K562 (cell line): ENCODE measurements at regions not wholly inside any gene's neighbourhood (a gene's known extent, or its start where the extent isn't known, plus 50 kb on each side); places are given as distances from the start of the nearest gene placed in this dataset.

Experiments
- ATAC-seq: fragments of 200-7000 bp; cut with Tn5 transposase; 3 replicates; pipeline ENCODE4 v1.9.1; 2020; ENCODE audit warnings: moderate library complexity
- BruUV-seq: library from RNA; stranded (reverse); fragments of 400-500 nt; replicated peaks from 2 replicates; lab custom pipeline; 2021; lab: Mats Ljungman, UMichigan
- CTCF ChIA-PET: fragments of 300-600 bp; formaldehyde crosslinking; extraction: SDS; loops from one replicate; lab custom pipeline; 2021; ENCODE audit warnings: low intra/inter-chr PET ratio; lab: Yijun Ruan, JAX
- POLR2A ChIA-PET: fragments of 300-600, 350-650 bp; sonication (Branson Sonifier 250); formaldehyde crosslinking; extraction: SDS; loops from one replicate; lab custom pipeline; 2021; ENCODE audit warnings: antibody characterized with exemption, inconsistent platforms; lab: Yijun Ruan, JAX
- DNase-seq, 4 experiments: peaks; one replicate each; pipeline versions ENCODE4 v3.0.0 to v3.0.0-alpha.2; 2011 to 2018; ENCODE audit warnings: low spot score in 3 of 4, mixed read lengths in 3 of 4; ENCODE audit errors: extremely low read depth in 1 of 4
- FAIRE-seq: peaks from 2 replicates; lab custom pipeline; 2011; peaks lifted over from hg19 to GRCh38; lab: Jason Lieb, UNC
- H2AFZ ChIP-seq: 2 replicates; pipeline ENCODE4 v1.6.0; 2011; ENCODE audit warnings: low read depth, low read length, control low read depth, inconsistent platforms
- H3K27ac ChIP-seq: fragments of 200-600 bp; 3 replicates; pipeline ENCODE4 v1.8.0; 2011; ENCODE audit warnings: low read depth, mild to moderate bottlenecking, control low read depth, inconsistent platforms, low read length, moderate library complexity, mixed read lengths; ENCODE audit errors: extremely low read depth
- H3K27me3 ChIP-seq, 2 experiments: fragments of 300-600 bp in 1 of 2; 2 replicates in 1 of 2; 3 replicates in 1 of 2; pipeline versions ENCODE4 v1.6.0 to v1.8.0; 2011; ENCODE audit warnings: inconsistent platforms in 2 of 2, low read length in 2 of 2, mild to moderate bottlenecking in 1 of 2, mixed read lengths in 1 of 2, moderate library complexity in 1 of 2; ENCODE audit not compliant: control insufficient read depth in 2 of 2, insufficient read depth in 2 of 2
- H3K36me3 ChIP-seq: fragments of 300-600 bp; 3 replicates; pipeline ENCODE4 v1.8.0; 2011; ENCODE audit warnings: mild to moderate bottlenecking, low read length, inconsistent platforms; ENCODE audit not compliant: control insufficient read depth, insufficient read depth
- H3K4me1 ChIP-seq, 2 experiments: fragments of 200-600 bp in 1 of 2; replicated peaks in 1 of 2; 2 replicates in 1 of 2; 3 replicates in 1 of 2; pipeline versions ENCODE4 v1.5.1 to v1.8.0; 2011; ENCODE audit warnings: inconsistent platforms in 2 of 2, low read length in 2 of 2, mild to moderate bottlenecking in 1 of 2, mixed read lengths in 1 of 2, moderate library complexity in 1 of 2; ENCODE audit not compliant: control insufficient read depth in 2 of 2, insufficient read depth in 2 of 2
- H3K4me2 ChIP-seq: 2 replicates; pipeline ENCODE4 v1.6.1; 2011; ENCODE audit warnings: low read length, control low read depth, inconsistent platforms, mixed read lengths; ENCODE audit not compliant: insufficient read depth
- H3K4me3 ChIP-seq: fragments of 200-600 bp; sonication (generic), shearing (Covaris generic); 2 replicates; pipeline ENCODE4 v1.5.1; 2016; ENCODE audit warnings: control low read depth, inconsistent platforms
- H3K79me2 ChIP-seq: fragments of 200-600 bp; 3 replicates; pipeline ENCODE4 v1.8.0; 2011; ENCODE audit warnings: low read length, inconsistent platforms; ENCODE audit not compliant: control insufficient read depth, insufficient read depth
- H3K9ac ChIP-seq, 2 experiments: 2 replicates each; pipeline versions ENCODE4 v1.6.0 to v1.6.1; 2011; ENCODE audit warnings: low read depth in 2 of 2, low read length in 2 of 2, control low read depth in 1 of 2, inconsistent platforms in 1 of 2, mild to moderate bottlenecking in 1 of 2, mixed read lengths in 1 of 2; ENCODE audit not compliant: insufficient read depth in 1 of 2
- H3K9me1 ChIP-seq: one replicate; pipeline ENCODE4 v1.6.0; 2011; ENCODE audit warnings: inconsistent platforms, mild to moderate bottlenecking, low read length, moderate library complexity; ENCODE audit not compliant: control insufficient read depth, insufficient read depth
- H3K9me3 ChIP-seq: replicated peaks from 2 replicates; pipeline ENCODE4 v1.5.1; 2011; ENCODE audit warnings: low read depth, low read length, inconsistent platforms; ENCODE audit not compliant: control insufficient read depth, insufficient read depth
- H4K20me1 ChIP-seq: replicated peaks from 2 replicates; pipeline ENCODE4 v1.6.1; 2011; ENCODE audit warnings: low read length, inconsistent platforms, mixed read lengths; ENCODE audit not compliant: control insufficient read depth, insufficient read depth
- ARID3A ChIP-seq: IDR thresholded peaks from 2 replicates; pipeline ENCODE4 v1.6.1; 2012; ENCODE audit warnings: low read depth, low read length, improper control_type of control experiment, borderline replicate concordance
- BCOR ChIP-seq: fragments of 450-650 bp; IDR thresholded peaks from 2 replicates; pipeline ENCODE4 v1.6.1; 2016
- BRF2 ChIP-seq: IDR thresholded peaks from 3 replicates; pipeline ENCODE4 v1.6.1; 2011; ENCODE audit warnings: borderline replicate concordance, mild to moderate bottlenecking; ENCODE audit not compliant: insufficient read length, insufficient read depth
- DIDO1 ChIP-seq: fragments of 450-650 bp; IDR thresholded peaks from 2 replicates; pipeline ENCODE4 v1.6.1; 2016; ENCODE audit warnings: low read depth, missing biosample characterization, missing genetic modification characterization
- FOXM1 ChIP-seq, 2 experiments: fragments of 450-650 bp in 1 of 2; sonication (generic) in 1 of 2; formaldehyde crosslinking in 1 of 2; IDR thresholded peaks; 2 replicates each; pipeline versions ENCODE4 v1.6.1 to v1.9.0; 2017 to 2022; ENCODE audit warnings: low read depth in 2 of 2, mild to moderate bottlenecking in 2 of 2, missing genetic modification reagents in 1 of 2, moderate library complexity in 1 of 2
- MCM2 ChIP-seq: fragments of 450-650 bp; IDR thresholded peaks from 2 replicates; pipeline ENCODE4 v1.6.1; 2017; ENCODE audit warnings: low read depth, mild to moderate bottlenecking
- TRIM28 ChIP-seq: fragments of 450-650 bp; IDR thresholded peaks from 2 replicates; pipeline ENCODE4 v1.6.1; 2017
- ZC3H8 ChIP-seq: fragments of 450-650 bp; IDR thresholded peaks from 2 replicates; pipeline ENCODE4 v1.6.1; 2017
- ZFP91 ChIP-seq: sonication (generic); formaldehyde crosslinking; IDR thresholded peaks from 2 replicates; pipeline ENCODE4 v1.8.0; 2022; ENCODE audit warnings: mild to moderate bottlenecking, missing genetic modification reagents
- ZFX ChIP-seq: sonication (generic); formaldehyde crosslinking; IDR thresholded peaks from 2 replicates; pipeline ENCODE4 v1.8.0; 2022; ENCODE audit warnings: mild to moderate bottlenecking, missing genetic modification reagents, moderate library complexity
- ZNF165 ChIP-seq: fragments of 250-450 bp; sonication (Bioruptor Pico); IDR thresholded peaks from 2 replicates; pipeline ENCODE4 v1.4.0; 2020; ENCODE audit warnings: borderline replicate concordance
- ZNF217 ChIP-seq: sonication (generic); formaldehyde crosslinking; IDR thresholded peaks from 2 replicates; pipeline ENCODE4 v1.8.0; 2022; ENCODE audit warnings: mild to moderate bottlenecking, missing genetic modification reagents
- ZNF354B ChIP-seq: fragments of 250-450 bp; sonication (Bioruptor Pico); IDR thresholded peaks from 2 replicates; pipeline ENCODE4 v1.4.0; 2020
- ZNF444 ChIP-seq: fragments of 250-450 bp; sonication (Bioruptor Pico); IDR thresholded peaks from 2 replicates; pipeline ENCODE4 v1.4.0; 2020; ENCODE audit warnings: mild to moderate bottlenecking, moderate library complexity
- ZNF79 ChIP-seq: fragments of 250-450 bp; sonication (Bioruptor Pico); IDR thresholded peaks from 2 replicates; pipeline ENCODE4 v1.4.0; 2020; ENCODE audit warnings: low read depth, mild to moderate bottlenecking, moderate library complexity
- WGBS: fragments of 100-300 bp; shearing (Covaris generic); methylation state at CpG from one replicate; pipeline ENCODE4 v1.1.6; 2016; ENCODE audit warnings: low coverage, mixed read lengths; ENCODE audit not compliant: insufficient coverage; ENCODE audit errors: missing lambda C conversion rate; 5-methylcytosine and 5-hydroxymethylcytosine counted together
- in situ Hi-C: fragments of 300-500 bp; cut with MboI; formaldehyde crosslinking; loops from 4 replicates; pipeline ENCODE4 v1.15.0; 2018; ENCODE audit warnings: inconsistent platforms, mixed read lengths
- intact Hi-C: fragments of 100-400 bp; cut with micrococcal nuclease; formaldehyde crosslinking; loops from 2 replicates; pipeline ENCODE4 v1.14.2; 2022
- TF ChIP-seq, protein P1 (sequence below): fragments of 200-800 bp; sonication (Bioruptor generic); IDR thresholded peaks from 2 replicates; pipeline ENCODE4 v1.6.1; 2017; ENCODE audit warnings: missing genetic modification characterization, missing compliant biosample characterization
- TF ChIP-seq, protein P2 (sequence below): sonication (generic); formaldehyde crosslinking; IDR thresholded peaks from 2 replicates; pipeline ENCODE4 v1.8.1; 2023; ENCODE audit warnings: mild to moderate bottlenecking, missing genetic modification reagents, moderate library complexity

DNA sequence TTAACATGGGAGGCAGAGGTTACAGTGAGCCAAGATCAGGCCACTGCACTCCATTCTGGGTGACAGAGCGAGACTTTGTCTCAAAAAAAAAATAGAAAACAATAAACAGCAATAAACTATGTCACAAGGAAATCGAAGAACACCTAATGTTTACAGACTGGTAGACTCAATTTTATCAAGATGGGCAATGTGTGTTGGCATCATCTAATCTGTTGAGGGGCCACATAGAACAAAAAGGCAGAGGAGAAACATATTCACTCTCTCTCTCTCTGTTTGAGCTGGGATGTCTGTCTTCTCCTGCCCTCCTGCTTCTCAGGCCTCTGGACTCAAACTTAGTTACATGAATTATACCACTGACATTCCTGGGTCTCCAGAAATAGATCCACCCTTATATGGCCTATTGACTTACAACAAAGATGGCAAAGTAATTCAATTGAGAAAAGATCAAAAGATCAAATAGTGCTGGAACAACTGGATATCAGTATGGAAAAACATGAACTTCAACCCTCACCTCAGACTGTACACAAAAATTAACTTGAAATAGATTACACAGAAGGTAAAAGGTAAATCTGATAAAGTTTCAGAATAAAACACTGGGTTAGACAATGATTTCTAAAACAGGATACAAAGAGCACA lies 703.8 kb upstream of the CRIM1 start:
- Histone ChIP-seq H3K9me3 (no peaks in the 10 kb centered on the region), H3K27me3 (no peaks in the 10 kb centered on the region), H2AFZ (no peak overlapping the region), H3K27ac (no peak overlapping the region), H3K79me2 (no peaks in the 10 kb centered on the region), H3K36me3 (no peaks in the 10 kb centered on the region), H3K9me1 (no peaks in the 10 kb centered on the region), H4K20me1 (no peaks in the 10 kb centered on the region), H3K4me3 (no peak overlapping the region), H3K4me1 (no peaks in the 10 kb centered on the region), H3K4me2 (no peak overlapping the region), H3K9ac (no peak overlapping the region)
- BruUV-seq, result no TSS peak
- in situ Hi-C loops (no loop called here), intact Hi-C loops (no loop called here)
- FAIRE-seq (no peak), DNase-seq (no peak), ATAC-seq (no peak)
- ChIA-PET CTCF (no interaction called here), POLR2A (no interaction called here)
- 0% methylated on average over 2 of the region's 2 CpGs for WGBS
- TF ChIP-seq FOXM1 (IDR thresholded peaks at IDR 0.05; ENCODE audit: low read depth), result no peak
- TF ChIP-seq FOXM1 (CRISPR knock-in tag; IDR thresholded peaks at IDR 0.05; ENCODE audit: low read depth), result no peak
- TF ChIP-seq TRIM28, result no peak
- no peak for TF ChIP-seq ZFP91 (CRISPR knock-in tag)
- TF ChIP-seq ZC3H8, result no peak
- TF ChIP-seq ARID3A, result no peak
- no peak for TF ChIP-seq ZNF354B (CRISPR knock-in tag)
- TF ChIP-seq MCM2, result no peak
- TF ChIP-seq BCOR, result no peak
- TF ChIP-seq BRF2, result no peak
- TF ChIP-seq ZNF217 (CRISPR knock-in tag), result no peak
- no peak for TF ChIP-seq ZNF79 (CRISPR knock-in tag)
- no peak for TF ChIP-seq ZNF165 (CRISPR knock-in tag)
- TF ChIP-seq, protein P1, sequence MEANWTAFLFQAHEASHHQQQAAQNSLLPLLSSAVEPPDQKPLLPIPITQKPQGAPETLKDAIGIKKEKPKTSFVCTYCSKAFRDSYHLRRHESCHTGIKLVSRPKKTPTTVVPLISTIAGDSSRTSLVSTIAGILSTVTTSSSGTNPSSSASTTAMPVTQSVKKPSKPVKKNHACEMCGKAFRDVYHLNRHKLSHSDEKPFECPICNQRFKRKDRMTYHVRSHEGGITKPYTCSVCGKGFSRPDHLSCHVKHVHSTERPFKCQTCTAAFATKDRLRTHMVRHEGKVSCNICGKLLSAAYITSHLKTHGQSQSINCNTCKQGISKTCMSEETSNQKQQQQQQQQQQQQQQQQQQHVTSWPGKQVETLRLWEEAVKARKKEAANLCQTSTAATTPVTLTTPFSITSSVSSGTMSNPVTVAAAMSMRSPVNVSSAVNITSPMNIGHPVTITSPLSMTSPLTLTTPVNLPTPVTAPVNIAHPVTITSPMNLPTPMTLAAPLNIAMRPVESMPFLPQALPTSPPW (CRISPR knock-in tag), result no peak
- TF ChIP-seq, protein P2, sequence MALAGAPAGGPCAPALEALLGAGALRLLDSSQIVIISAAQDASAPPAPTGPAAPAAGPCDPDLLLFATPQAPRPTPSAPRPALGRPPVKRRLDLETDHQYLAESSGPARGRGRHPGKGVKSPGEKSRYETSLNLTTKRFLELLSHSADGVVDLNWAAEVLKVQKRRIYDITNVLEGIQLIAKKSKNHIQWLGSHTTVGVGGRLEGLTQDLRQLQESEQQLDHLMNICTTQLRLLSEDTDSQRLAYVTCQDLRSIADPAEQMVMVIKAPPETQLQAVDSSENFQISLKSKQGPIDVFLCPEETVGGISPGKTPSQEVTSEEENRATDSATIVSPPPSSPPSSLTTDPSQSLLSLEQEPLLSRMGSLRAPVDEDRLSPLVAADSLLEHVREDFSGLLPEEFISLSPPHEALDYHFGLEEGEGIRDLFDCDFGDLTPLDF (CRISPR knock-in tag), result no peak
- TF ChIP-seq ZNF444 (CRISPR knock-in tag), result no peak
- no peak for TF ChIP-seq ZFX (CRISPR knock-in tag)
- no peak for TF ChIP-seq DIDO1 (tag)
